ENCODE measurements at regions not wholly inside any gene's neighbourhood (a gene's known extent, or its start where the extent isn't known, plus 50 kb on each side); places are given as distances from the start of the nearest gene placed in this dataset.
A peak's percentile ranks its signal among the peaks of the same experiment; 100 is the strongest.

DNA sequence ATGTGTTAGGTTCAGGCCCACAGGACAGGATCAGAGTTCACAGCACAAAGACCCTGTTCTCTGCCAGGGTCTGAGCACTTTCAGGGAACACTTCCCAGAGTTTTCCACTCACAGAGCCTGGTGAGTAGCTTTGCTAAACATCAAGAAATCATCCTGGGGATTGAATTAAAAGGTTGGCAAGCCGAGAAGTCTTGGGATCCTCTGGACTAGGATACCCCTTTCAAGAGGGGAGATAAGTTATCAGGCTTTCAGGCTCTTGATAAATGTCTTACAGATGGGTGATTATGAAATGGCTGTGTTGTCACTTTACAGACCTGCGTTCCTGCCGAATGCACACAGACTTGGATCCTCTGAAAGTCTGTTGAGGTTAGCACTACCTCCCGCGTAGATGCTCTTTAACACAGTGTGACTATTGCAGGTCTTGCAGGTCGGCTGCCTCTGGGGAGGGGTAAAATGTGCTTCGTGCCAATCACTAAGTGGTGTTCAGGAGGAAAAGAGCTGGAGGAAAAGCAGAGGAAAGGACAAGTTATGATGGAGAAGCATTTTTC lies 473.5 kb upstream of the AKR1E2 start:
- FAIRE-seq (no peak), DNase-seq (ENCODE audit: low read depth) (peak; percentile 88)
- Histone ChIP-seq H3K4me3 (ENCODE audit: insufficient read depth, low read depth, low read length) (no peak overlapping the region), H4K20me1 (ENCODE audit: insufficient read depth, low read length) (no peaks in the 10 kb centered on the region), H3K27me3 (ENCODE audit: insufficient read depth, low read length) (no peaks in the 10 kb centered on the region), H3K27ac (ENCODE audit: low read depth, low read length) (peak overlapping the region; percentile 74), H3K4me2 (ENCODE audit: low read length) (peak overlapping the region; percentile 62), H3K36me3 (ENCODE audit: insufficient read depth, low read length) (no peaks in the 10 kb centered on the region), H3K79me2 (ENCODE audit: insufficient read depth, low read length) (no peaks in the 10 kb centered on the region), H3K4me1 (ENCODE audit: insufficient read depth, low read length) (peaks cover 23% of the 10 kb centered on the region), H2AFZ (ENCODE audit: low read depth, low read length) (no peak overlapping the region), H3K9me3 (ENCODE audit: insufficient read depth, low read depth, low read length) (no peaks in the 10 kb centered on the region), H3K9ac (ENCODE audit: low read length) (peak overlapping the region; percentile 57)
- H3K4me3 Mint-ChIP-seq (ENCODE audit: unreplicated experiment): no peak overlapping the region
- H3K36me3 Mint-ChIP-seq (ENCODE audit: low read depth, unreplicated experiment): no peaks in the 10 kb centered on the region
- H3K27me3 Mint-ChIP-seq (ENCODE audit: low read depth, unreplicated experiment): no peaks in the 10 kb centered on the region
- H3K9me3 Mint-ChIP-seq (ENCODE audit: unreplicated experiment): no peaks in the 10 kb centered on the region
- TF ChIP-seq, protein P1, sequence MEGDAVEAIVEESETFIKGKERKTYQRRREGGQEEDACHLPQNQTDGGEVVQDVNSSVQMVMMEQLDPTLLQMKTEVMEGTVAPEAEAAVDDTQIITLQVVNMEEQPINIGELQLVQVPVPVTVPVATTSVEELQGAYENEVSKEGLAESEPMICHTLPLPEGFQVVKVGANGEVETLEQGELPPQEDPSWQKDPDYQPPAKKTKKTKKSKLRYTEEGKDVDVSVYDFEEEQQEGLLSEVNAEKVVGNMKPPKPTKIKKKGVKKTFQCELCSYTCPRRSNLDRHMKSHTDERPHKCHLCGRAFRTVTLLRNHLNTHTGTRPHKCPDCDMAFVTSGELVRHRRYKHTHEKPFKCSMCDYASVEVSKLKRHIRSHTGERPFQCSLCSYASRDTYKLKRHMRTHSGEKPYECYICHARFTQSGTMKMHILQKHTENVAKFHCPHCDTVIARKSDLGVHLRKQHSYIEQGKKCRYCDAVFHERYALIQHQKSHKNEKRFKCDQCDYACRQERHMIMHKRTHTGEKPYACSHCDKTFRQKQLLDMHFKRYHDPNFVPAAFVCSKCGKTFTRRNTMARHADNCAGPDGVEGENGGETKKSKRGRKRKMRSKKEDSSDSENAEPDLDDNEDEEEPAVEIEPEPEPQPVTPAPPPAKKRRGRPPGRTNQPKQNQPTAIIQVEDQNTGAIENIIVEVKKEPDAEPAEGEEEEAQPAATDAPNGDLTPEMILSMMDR (IDR thresholded peaks at IDR 0.05; ENCODE audit: insufficient read depth, low read depth, low read length): no peak
- TF ChIP-seq EZH2 (IDR thresholded peaks at IDR 0.05; ENCODE audit: insufficient read depth, low read length): no peak
- peaks cover 39% of the 10 kb centered on the region for H3K4me1 Mint-ChIP-seq (ENCODE audit: low read depth, unreplicated experiment)
- peak overlapping the region; percentile 79 for H3K27ac Mint-ChIP-seq (ENCODE audit: unreplicated experiment)

DNA sequence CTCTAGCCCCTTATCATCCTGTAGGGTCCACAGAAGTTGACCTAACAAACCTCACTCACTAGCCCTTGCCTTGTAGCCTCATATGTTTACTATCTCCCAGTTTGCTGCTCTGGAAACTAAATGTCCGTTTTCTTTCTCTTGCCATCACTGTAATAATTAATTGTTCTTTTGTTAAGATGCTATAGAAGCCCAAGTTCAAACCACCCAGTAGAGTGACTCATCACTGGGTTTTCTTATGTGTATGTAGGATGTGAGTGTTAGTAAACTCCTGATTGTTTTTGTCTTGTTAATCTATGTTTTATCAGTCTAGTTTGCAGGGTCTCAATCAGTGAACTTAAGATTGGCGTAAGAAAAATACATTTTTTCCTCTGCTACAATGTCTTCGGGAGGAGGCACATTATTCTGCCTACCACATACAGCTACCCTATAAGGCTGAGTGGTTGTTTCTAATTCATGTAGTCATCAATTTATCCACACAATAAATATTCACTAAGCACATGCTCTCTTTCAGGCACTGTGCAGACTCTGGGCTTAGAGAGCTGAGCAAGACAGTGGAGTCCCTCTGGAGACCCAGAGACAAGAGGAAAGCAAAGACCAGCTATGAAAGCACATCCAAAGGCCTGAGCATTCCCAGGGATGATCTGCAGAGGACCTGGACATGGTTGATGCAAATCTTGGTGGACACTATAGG lies 474.1 kb upstream of the AKR1E2 start:
- FAIRE-seq: no peak

More for the DNA sequence above, 474.1 kb upstream of the AKR1E2 start:
- Mint-ChIP-seq H3K27ac (ENCODE audit: unreplicated experiment) (peak overlapping the region; percentile 66), H3K36me3 (ENCODE audit: low read depth, unreplicated experiment) (no peaks in the 10 kb centered on the region), H3K9me3 (ENCODE audit: unreplicated experiment) (no peaks in the 10 kb centered on the region), H3K27me3 (ENCODE audit: low read depth, unreplicated experiment) (no peaks in the 10 kb centered on the region), H3K4me1 (ENCODE audit: low read depth, unreplicated experiment) (peaks cover 39% of the 10 kb centered on the region), H3K4me3 (ENCODE audit: unreplicated experiment) (no peak overlapping the region)
- Histone ChIP-seq H3K4me2 (ENCODE audit: low read length) (no peak overlapping the region), H3K9me3 (ENCODE audit: insufficient read depth, low read depth, low read length) (no peaks in the 10 kb centered on the region), H3K4me1 (ENCODE audit: insufficient read depth, low read length) (peaks cover 23% of the 10 kb centered on the region), H3K27me3 (ENCODE audit: insufficient read depth, low read length) (no peaks in the 10 kb centered on the region), H3K79me2 (ENCODE audit: insufficient read depth, low read length) (no peaks in the 10 kb centered on the region), H2AFZ (ENCODE audit: low read depth, low read length) (no peak overlapping the region), H3K36me3 (ENCODE audit: insufficient read depth, low read length) (no peaks in the 10 kb centered on the region), H3K4me3 (ENCODE audit: insufficient read depth, low read depth, low read length) (no peak overlapping the region), H4K20me1 (ENCODE audit: insufficient read depth, low read length) (no peaks in the 10 kb centered on the region), H3K27ac (ENCODE audit: low read depth, low read length) (no peak overlapping the region), H3K9ac (ENCODE audit: low read length) (no peak overlapping the region)
- DNase-seq (ENCODE audit: low read depth): peak; percentile 70
- no peak for TF ChIP-seq EZH2 (IDR thresholded peaks at IDR 0.05; ENCODE audit: insufficient read depth, low read length)
- TF ChIP-seq, protein P1 (IDR thresholded peaks at IDR 0.05; ENCODE audit: insufficient read depth, low read depth, low read length): no peak
